ENCODE measurements at regions not wholly inside any gene's neighbourhood (a gene's known extent, or its start where the extent isn't known, plus 50 kb on each side); places are given as distances from the start of the nearest gene placed in this dataset.

DNA sequence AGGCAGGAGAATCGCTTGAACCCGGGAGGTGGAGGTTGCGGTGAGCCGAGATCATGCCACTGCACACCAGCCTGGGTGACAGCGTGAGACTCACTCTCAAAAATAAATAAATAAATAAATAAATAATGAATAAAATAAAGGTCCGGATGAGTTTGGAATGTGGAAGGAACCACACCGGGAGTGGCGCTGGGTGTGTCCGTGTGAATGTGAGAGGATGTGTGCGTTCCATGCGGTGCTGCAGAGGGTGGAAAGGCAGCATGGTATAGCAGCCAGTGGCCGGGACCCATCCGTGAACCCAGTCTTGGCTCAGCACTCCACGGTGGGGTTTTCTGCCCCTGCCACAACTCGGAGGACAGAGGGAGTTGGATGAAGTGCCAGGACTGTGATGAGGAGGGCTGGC is 56.2 kb upstream of the POFUT2 start:
- CTCF ChIA-PET, result no interaction called here

DNA sequence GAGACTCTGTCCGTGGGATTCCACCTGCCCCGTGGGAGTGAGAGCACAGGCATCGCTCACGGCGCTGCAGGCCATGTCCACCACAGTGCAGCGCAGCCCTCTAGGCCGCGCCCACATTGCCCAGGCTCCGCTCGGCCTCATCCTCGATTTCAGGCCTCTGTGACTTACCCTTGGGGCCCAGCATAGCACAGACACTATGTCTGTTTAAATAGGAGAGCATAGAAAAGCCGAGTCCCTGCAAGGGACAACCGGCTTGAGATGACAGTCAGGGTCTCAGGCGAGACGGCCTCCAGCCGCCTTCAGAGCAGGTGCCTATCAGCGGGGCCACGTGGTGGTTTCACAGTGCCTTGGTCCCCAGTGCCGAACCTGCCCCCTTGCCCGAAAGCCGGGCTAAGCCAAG is 56.9 kb upstream of the POFUT2 start:
- ChIA-PET POLR2A (no interaction called here), CTCF (no interaction called here)
- TF ChIP-seq, protein P1, sequence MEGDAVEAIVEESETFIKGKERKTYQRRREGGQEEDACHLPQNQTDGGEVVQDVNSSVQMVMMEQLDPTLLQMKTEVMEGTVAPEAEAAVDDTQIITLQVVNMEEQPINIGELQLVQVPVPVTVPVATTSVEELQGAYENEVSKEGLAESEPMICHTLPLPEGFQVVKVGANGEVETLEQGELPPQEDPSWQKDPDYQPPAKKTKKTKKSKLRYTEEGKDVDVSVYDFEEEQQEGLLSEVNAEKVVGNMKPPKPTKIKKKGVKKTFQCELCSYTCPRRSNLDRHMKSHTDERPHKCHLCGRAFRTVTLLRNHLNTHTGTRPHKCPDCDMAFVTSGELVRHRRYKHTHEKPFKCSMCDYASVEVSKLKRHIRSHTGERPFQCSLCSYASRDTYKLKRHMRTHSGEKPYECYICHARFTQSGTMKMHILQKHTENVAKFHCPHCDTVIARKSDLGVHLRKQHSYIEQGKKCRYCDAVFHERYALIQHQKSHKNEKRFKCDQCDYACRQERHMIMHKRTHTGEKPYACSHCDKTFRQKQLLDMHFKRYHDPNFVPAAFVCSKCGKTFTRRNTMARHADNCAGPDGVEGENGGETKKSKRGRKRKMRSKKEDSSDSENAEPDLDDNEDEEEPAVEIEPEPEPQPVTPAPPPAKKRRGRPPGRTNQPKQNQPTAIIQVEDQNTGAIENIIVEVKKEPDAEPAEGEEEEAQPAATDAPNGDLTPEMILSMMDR (IDR thresholded peaks at IDR 0.05; ENCODE audit: low read depth, low read length), result no peak
- no peaks in the 10 kb centered on the region for H3K27me3 ChIP-seq (ENCODE audit: control insufficient read depth, insufficient read depth, low read length)
- no peak overlapping the region for H3K4me3 ChIP-seq (ENCODE audit: low read depth, low read length)
- H3K9me3 ChIP-seq (ENCODE audit: control insufficient read depth, insufficient read depth, low read length), result peaks cover 11% of the 10 kb centered on the region; the same call in 1 of the 2 replicates
- no peak for DNase-seq (ENCODE audit: low read depth, low spot score)
- no peak overlapping the region for H3K27ac ChIP-seq (ENCODE audit: low read depth, low read length)

More for the DNA sequence above, 56.2 kb upstream of the POFUT2 start:
- TF ChIP-seq, protein P1 (IDR thresholded peaks at IDR 0.05; ENCODE audit: low read depth, low read length), result no peak
- no peak for DNase-seq (ENCODE audit: low read depth, low spot score)
- POLR2A ChIA-PET, result no interaction called here
- Histone ChIP-seq H3K27me3 (ENCODE audit: control insufficient read depth, insufficient read depth, low read length) (no peaks in the 10 kb centered on the region), H3K9me3 (ENCODE audit: control insufficient read depth, insufficient read depth, low read length) (peaks cover 11% of the 10 kb centered on the region; the same call in 1 of the 2 replicates), H3K4me3 (ENCODE audit: low read depth, low read length) (no peak overlapping the region), H3K27ac (ENCODE audit: low read depth, low read length) (no peak overlapping the region)

DNA sequence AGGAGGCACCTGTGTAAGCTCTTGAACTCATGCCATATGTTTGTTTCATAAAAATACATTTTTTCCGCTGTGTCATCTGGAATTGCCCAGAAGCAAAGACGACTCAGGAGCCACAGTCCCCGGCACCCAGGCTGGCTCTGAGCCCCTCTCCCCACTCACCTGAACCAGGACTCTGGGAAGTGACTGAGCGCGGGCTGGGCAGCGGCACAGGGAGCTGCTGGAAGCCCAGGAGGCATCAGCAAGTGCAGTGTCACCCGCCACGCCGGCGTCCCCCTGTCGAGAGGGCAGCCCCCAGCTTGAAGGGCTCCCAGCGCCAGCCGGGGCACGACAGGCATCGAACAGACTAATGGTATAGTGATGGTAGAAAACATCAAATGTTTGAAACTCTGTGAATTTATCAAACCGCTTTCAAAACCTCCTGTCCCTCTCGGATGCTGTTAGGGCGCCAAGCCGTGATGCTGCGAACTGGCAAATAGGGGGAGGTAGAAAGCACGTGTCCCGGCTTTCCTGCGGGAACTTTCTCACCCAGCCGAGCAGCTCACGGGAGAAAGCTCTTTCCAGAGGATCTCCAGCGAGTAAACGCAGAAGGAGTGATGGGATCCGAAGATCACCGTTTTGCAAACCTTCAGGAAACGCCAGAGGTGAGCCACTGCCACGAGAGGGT is 57.8 kb upstream of the COL18A1 start:
- no peak overlapping the region for H3K27ac ChIP-seq (ENCODE audit: low read depth, low read length)
- peaks cover 11% of the 10 kb centered on the region; the same call in 1 of the 2 replicates for H3K9me3 ChIP-seq (ENCODE audit: control insufficient read depth, insufficient read depth, low read length)
- TF ChIP-seq, protein P1 (IDR thresholded peaks at IDR 0.05; ENCODE audit: low read depth, low read length), result no peak
- no peak overlapping the region for H3K4me3 ChIP-seq (ENCODE audit: low read depth, low read length)
- ChIA-PET POLR2A (interaction anchor here (0.6 kb wide), 1 partner anchor 59 kb away, joined by 9 read pairs; the partner anchor contains the start of gene POFUT2), CTCF (no interaction called here)
- H3K27me3 ChIP-seq (ENCODE audit: control insufficient read depth, insufficient read depth, low read length), result no peaks in the 10 kb centered on the region
- no peak for DNase-seq (ENCODE audit: low read depth, low spot score)

GRCh38 chr21:45347712-45348499 is 57.1 kb upstream of the COL18A1 start:
- Histone ChIP-seq H3K9me3 (ENCODE audit: control insufficient read depth, insufficient read depth, low read length) (peaks cover 11% of the 10 kb centered on the region; the same call in 1 of the 2 replicates), H3K27me3 (ENCODE audit: control insufficient read depth, insufficient read depth, low read length) (no peaks in the 10 kb centered on the region), H3K27ac (ENCODE audit: low read depth, low read length) (peak overlapping the region; percentile 21), H3K4me3 (ENCODE audit: low read depth, low read length) (no peak overlapping the region)
- POLR2A ChIA-PET, result interaction anchor here (0.6 kb wide), 1 partner anchor 60 kb away, joined by 9 read pairs; the partner anchor contains the start of gene POFUT2
- DNase-seq (ENCODE audit: low read depth, low spot score), result no peak
- TF ChIP-seq, protein P1 (IDR thresholded peaks at IDR 0.05; ENCODE audit: low read depth, low read length), result no peak
- CTCF ChIA-PET, result no interaction called here
